HepG2 (cell line): ENCODE measurements at regions not wholly inside any gene's neighbourhood (a gene's known extent, or its start where the extent isn't known, plus 50 kb on each side); places are given as distances from the start of the nearest gene placed in this dataset.

ENCODE experiments used
- ATAC-seq: fragments of 200-7000 bp; cut with Tn5 transposase; 3 replicates; pipeline ENCODE4 v1.9.1; 2020; ENCODE audit warnings: mild to moderate bottlenecking, moderate library complexity
- BruUV-seq: library from RNA; stranded (reverse); fragments of 400-500 nt; replicated peaks from 2 replicates; lab custom pipeline; 2021; lab: Mats Ljungman, UMichigan
- CTCF ChIA-PET: fragments of 300-600 bp; formaldehyde crosslinking; extraction: SDS; loops from one replicate; lab custom pipeline; 2021; ENCODE audit warnings: low total read pairs, inconsistent platforms, low intra/inter-chr PET ratio; lab: Yijun Ruan, JAX
- POLR2A ChIA-PET: fragments of 350-600 bp; sonication (Branson Sonifier 250); formaldehyde crosslinking; loops from one replicate; lab custom pipeline; 2020; ENCODE audit warnings: antibody characterized with exemption, inconsistent platforms; lab: Yijun Ruan, JAX
- DNase-seq: peaks from one replicate; pipeline ENCODE4 v3.0.0-alpha.2; 2015; ENCODE audit warnings: low spot score
- FAIRE-seq: peaks from 3 replicates; lab custom pipeline; 2011; peaks lifted over from hg19 to GRCh38; lab: Jason Lieb, UNC
- H2AFZ ChIP-seq: one replicate; pipeline ENCODE4 v1.6.1; 2011; ENCODE audit warnings: low read length, inconsistent platforms
- H3K27ac ChIP-seq: fragments of 300-600 bp; 3 replicates; pipeline ENCODE4 v1.8.0; 2011; ENCODE audit warnings: mixed run types, mild to moderate bottlenecking, mixed read lengths, low read length, inconsistent platforms; ENCODE audit not compliant: insufficient read depth; ENCODE audit errors: extremely low read length
- H3K27me3 ChIP-seq, 2 experiments: fragments of 200-600 bp in 1 of 2; 2 replicates in 1 of 2; 3 replicates in 1 of 2; pipeline versions ENCODE4 v1.6.0 to v1.8.0; 2011; ENCODE audit warnings: low read length in 2 of 2, mild to moderate bottlenecking in 2 of 2, moderate library complexity in 2 of 2, inconsistent platforms in 1 of 2; ENCODE audit not compliant: insufficient read depth in 2 of 2, control insufficient read depth in 1 of 2
- H3K36me3 ChIP-seq, 2 experiments: fragments of 200-600 bp in 1 of 2; replicated peaks in 1 of 2; 2 replicates in 1 of 2; 3 replicates in 1 of 2; pipeline versions ENCODE4 v1.5.1 to v1.8.0; 2011; ENCODE audit warnings: low read length in 2 of 2, inconsistent platforms in 1 of 2; ENCODE audit not compliant: insufficient read depth in 2 of 2, control insufficient read depth in 1 of 2
- H3K4me1 ChIP-seq: 2 replicates; pipeline ENCODE4 v1.5.1; 2012; ENCODE audit warnings: low read length, inconsistent platforms; ENCODE audit not compliant: insufficient read depth
- H3K4me2 ChIP-seq: 2 replicates; pipeline ENCODE4 v1.6.0; 2011; ENCODE audit warnings: low read depth, low read length, inconsistent platforms
- H3K4me3 ChIP-seq, 3 experiments: fragments of 200-600 bp in 1 of 3; sonication (generic), shearing (Covaris generic) in 1 of 3; replicated peaks in 1 of 3; 2 replicates each; pipeline ENCODE4 v1.5.1; 2011 to 2016; ENCODE audit warnings: low read length in 3 of 3, inconsistent platforms in 2 of 3, low read depth in 2 of 3, mild to moderate bottlenecking in 2 of 3, control low read depth in 1 of 3, mixed read lengths in 1 of 3; ENCODE audit not compliant: insufficient read depth in 1 of 3
- H3K79me2 ChIP-seq: one replicate; pipeline ENCODE4 v1.6.1; 2011; ENCODE audit warnings: low read length, inconsistent platforms; ENCODE audit not compliant: insufficient read depth
- H3K9ac ChIP-seq: 2 replicates; pipeline ENCODE4 v1.6.0; 2011; ENCODE audit warnings: mild to moderate bottlenecking, low read depth, low read length, inconsistent platforms; ENCODE audit not compliant: insufficient read depth
- H3K9me3 ChIP-seq: 2 replicates; pipeline ENCODE4 v1.5.1; 2012; ENCODE audit warnings: mild to moderate bottlenecking, low read length
- H4K20me1 ChIP-seq: 2 replicates; pipeline ENCODE4 v1.6.0; 2011; ENCODE audit warnings: inconsistent platforms, mild to moderate bottlenecking, low read length, moderate library complexity; ENCODE audit not compliant: insufficient read depth
- BRCA1 ChIP-seq: sonication (generic); formaldehyde crosslinking; IDR thresholded peaks from 2 replicates; pipeline ENCODE4 v1.4.0; 2020; ENCODE audit warnings: missing genetic modification reagents
- CAMTA2 ChIP-seq: sonication (generic); formaldehyde crosslinking; IDR thresholded peaks from 2 replicates; pipeline ENCODE4 v1.4.0; 2020; ENCODE audit warnings: mild to moderate bottlenecking, missing genetic modification reagents, borderline replicate concordance
- CENPT ChIP-seq: sonication (generic); formaldehyde crosslinking; IDR thresholded peaks from 2 replicates; pipeline ENCODE4 v1.8.0; 2022; ENCODE audit warnings: low read depth, mild to moderate bottlenecking, moderate library complexity, missing genetic modification reagents
- FOXK1 ChIP-seq: sonication (generic); formaldehyde crosslinking; IDR thresholded peaks from 2 replicates; pipeline ENCODE4 v1.4.0; 2020; ENCODE audit warnings: low read depth, missing genetic modification reagents, borderline replicate concordance
- MED13 ChIP-seq: sonication (generic); formaldehyde crosslinking; IDR thresholded peaks from 2 replicates; pipeline ENCODE4 v1.5.0; 2020; ENCODE audit warnings: missing genetic modification reagents
- NFKB2 ChIP-seq: sonication (generic); formaldehyde crosslinking; IDR thresholded peaks from 2 replicates; pipeline ENCODE4 v1.4.0; 2020; ENCODE audit warnings: missing genetic modification reagents, borderline replicate concordance
- PHF21A ChIP-seq: sonication (generic); formaldehyde crosslinking; IDR thresholded peaks from 2 replicates; pipeline ENCODE4 v1.5.0; 2020; ENCODE audit warnings: mild to moderate bottlenecking, missing genetic modification reagents
- POLR2AphosphoS5 ChIP-seq: IDR thresholded peaks from 2 replicates; pipeline ENCODE4 v1.6.1; 2012; ENCODE audit warnings: low read depth, low read length
- RAD51 ChIP-seq: fragments of 450-650 bp; IDR thresholded peaks from 2 replicates; pipeline ENCODE4 v1.6.1; 2016; ENCODE audit warnings: borderline replicate concordance
- TEAD3 ChIP-seq: optimal IDR thresholded peaks from 2 replicates; pipeline ENCODE3; 2016; ENCODE audit warnings: borderline replicate concordance
- ZFAT ChIP-seq: sonication (generic); formaldehyde crosslinking; conservative IDR thresholded peaks from 2 replicates; pipeline ENCODE4 v1.8.1; 2023; ENCODE audit warnings: missing genetic modification reagents, inconsistent platforms
- ZNF207 ChIP-seq: fragments of 450-650 bp; IDR thresholded peaks from 2 replicates; pipeline ENCODE4 v1.6.1; 2016; ENCODE audit warnings: antibody characterized with exemption, borderline replicate concordance
- ZNF264 ChIP-seq: sonication (generic); formaldehyde crosslinking; IDR thresholded peaks from 2 replicates; pipeline ENCODE4 v1.4.0; 2020; ENCODE audit warnings: missing genetic modification reagents
- ZNF572 ChIP-seq: sonication (generic); formaldehyde crosslinking; IDR thresholded peaks from 2 replicates; pipeline ENCODE4 v1.5.1; 2020; ENCODE audit warnings: mild to moderate bottlenecking, missing genetic modification reagents
- WGBS: methylation state at CpG from one replicate; pipeline ENCODE4 v1.1.6; 2017; ENCODE audit warnings: low lambda C conversion rate; 5-methylcytosine and 5-hydroxymethylcytosine counted together
- in situ Hi-C: cut with HindIII; loops from 2 replicates; pipeline ENCODE4 v1.10.0; 2017; ENCODE audit warnings: low pct_unique_long_range_greater_than_20kb; ENCODE audit not compliant: extremely low pct_ligation_motif_present
- intact Hi-C: fragments of 100-400 bp; cut with micrococcal nuclease; formaldehyde crosslinking; loops from one replicate; pipeline ENCODE4 v1.10.0; 2022; ENCODE audit not compliant: unreplicated experiment

GRCh38 chr11:127269911-127270310, 269.3 kb upstream of the KIRREL3 start:
- DNase-seq, result no peak
- ATAC-seq, result no peak
- H4K20me1 ChIP-seq, result no peaks in the 10 kb centered on the region
- H3K4me3 ChIP-seq, result no peak overlapping the region
- H3K4me2 ChIP-seq, result no peak overlapping the region
- no peaks in the 10 kb centered on the region for H3K4me1 ChIP-seq
- in situ Hi-C loops, result no loop called here
- H3K9ac ChIP-seq, result no peak overlapping the region
- no peaks in the 10 kb centered on the region for H3K27me3 ChIP-seq
- 4% methylated on average over 1 of the region's 1 CpG for WGBS
- H3K9me3 ChIP-seq, result peaks cover 19% of the 10 kb centered on the region
- CTCF ChIA-PET, result no interaction called here
- FAIRE-seq, result no peak
- TF ChIP-seq BRCA1, result no peak
- no peak for TF ChIP-seq ZNF207
- TF ChIP-seq PHF21A (CRISPR knock-in tag), result no peak
- no peak for TF ChIP-seq RAD51
- no peak for TF ChIP-seq ZNF572
- TF ChIP-seq FOXK1 (CRISPR knock-in tag), result no peak
- no peak for TF ChIP-seq CAMTA2
- no peak for TF ChIP-seq POLR2AphosphoS5
- TF ChIP-seq MED13 (CRISPR knock-in tag), result no peak
- TF ChIP-seq ZNF264 (CRISPR knock-in tag), result no peak
- TF ChIP-seq ZFAT (CRISPR knock-in tag), result no peak
- TF ChIP-seq CENPT (CRISPR knock-in tag), result no peak
- no peak for TF ChIP-seq TEAD3 (CRISPR knock-in tag)
- no peak for TF ChIP-seq NFKB2 (CRISPR knock-in tag)
- no peaks in the 10 kb centered on the region for H3K36me3 ChIP-seq
- H2AFZ ChIP-seq, result no peak overlapping the region
- no peak overlapping the region for H3K27ac ChIP-seq
- no peaks in the 10 kb centered on the region for H3K79me2 ChIP-seq
- intact Hi-C loops, result no loop called here
- POLR2A ChIA-PET, result no interaction called here
- no TSS peak for BruUV-seq
